Neural progenitor cell (in vitro differentiated cells): ENCODE measurements at regions not wholly inside any gene's neighbourhood (a gene's known extent, or its start where the extent isn't known, plus 50 kb on each side); places are given as distances from the start of the nearest gene placed in this dataset.

Source experiments
- EZH2phosphoT487 ChIP-seq: fragments of 200-600 bp; sonication (generic); IDR thresholded peaks from 2 replicates; pipeline ENCODE4 v1.6.1; 2017; ENCODE audit warnings: antibody characterized with exemption
- TF ChIP-seq, protein P1 (sequence below): fragments of 200-600 bp; sonication (generic); IDR thresholded peaks from 2 replicates; pipeline ENCODE4 v1.5.1; 2017; ENCODE audit warnings: antibody characterized with exemption, mild to moderate bottlenecking

GRCh38 chr3:64974401-64974800 is 286.6 kb upstream of the ADAMTS9 start:
- TF ChIP-seq, protein P1, sequence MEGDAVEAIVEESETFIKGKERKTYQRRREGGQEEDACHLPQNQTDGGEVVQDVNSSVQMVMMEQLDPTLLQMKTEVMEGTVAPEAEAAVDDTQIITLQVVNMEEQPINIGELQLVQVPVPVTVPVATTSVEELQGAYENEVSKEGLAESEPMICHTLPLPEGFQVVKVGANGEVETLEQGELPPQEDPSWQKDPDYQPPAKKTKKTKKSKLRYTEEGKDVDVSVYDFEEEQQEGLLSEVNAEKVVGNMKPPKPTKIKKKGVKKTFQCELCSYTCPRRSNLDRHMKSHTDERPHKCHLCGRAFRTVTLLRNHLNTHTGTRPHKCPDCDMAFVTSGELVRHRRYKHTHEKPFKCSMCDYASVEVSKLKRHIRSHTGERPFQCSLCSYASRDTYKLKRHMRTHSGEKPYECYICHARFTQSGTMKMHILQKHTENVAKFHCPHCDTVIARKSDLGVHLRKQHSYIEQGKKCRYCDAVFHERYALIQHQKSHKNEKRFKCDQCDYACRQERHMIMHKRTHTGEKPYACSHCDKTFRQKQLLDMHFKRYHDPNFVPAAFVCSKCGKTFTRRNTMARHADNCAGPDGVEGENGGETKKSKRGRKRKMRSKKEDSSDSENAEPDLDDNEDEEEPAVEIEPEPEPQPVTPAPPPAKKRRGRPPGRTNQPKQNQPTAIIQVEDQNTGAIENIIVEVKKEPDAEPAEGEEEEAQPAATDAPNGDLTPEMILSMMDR: no peak
- no peak for TF ChIP-seq EZH2phosphoT487
